ENCODE measurements at regions not wholly inside any gene's neighbourhood (a gene's known extent, or its start where the extent isn't known, plus 50 kb on each side); places are given as distances from the start of the nearest gene placed in this dataset.

- H3K4me3 ChIP-seq (ENCODE audit: insufficient read depth, low read length): no peak overlapping the region
- H3K4me1 ChIP-seq (ENCODE audit: insufficient read depth, low read length): no peaks in the 10 kb centered on the region
- no peak for TF ChIP-seq CTCF (IDR thresholded peaks at IDR 0.05; ENCODE audit: extremely low read depth, low read depth, low read length)
- H3K9me3 ChIP-seq (ENCODE audit: low read depth, low read length): no peaks in the 10 kb centered on the region
- H3K4me2 ChIP-seq (ENCODE audit: insufficient read depth, low read length): no peak overlapping the region
- H3K27ac ChIP-seq (ENCODE audit: low read depth, low read length): no peak overlapping the region
- no peaks in the 10 kb centered on the region for H3K27me3 ChIP-seq (ENCODE audit: insufficient read depth, low read length)
- no peak for DNase-seq (ENCODE audit: insufficient read length, low spot score, missing footprints)
- no peaks in the 10 kb centered on the region for H3K79me2 ChIP-seq (ENCODE audit: insufficient read depth, low read length)
- no peaks in the 10 kb centered on the region for H3K36me3 ChIP-seq (ENCODE audit: insufficient read depth, low read length)
- no peaks in the 10 kb centered on the region for H4K20me1 ChIP-seq (ENCODE audit: insufficient read depth, low read length)
- H2AFZ ChIP-seq (ENCODE audit: low read length): no peak overlapping the region
Measured at GRCh38 chr3:18778094-18778493, 353.0 kb upstream of the SATB1 start.

GRCh38 chr3:18775501-18775900 is 350.4 kb upstream of the SATB1 start:
- H4K20me1 ChIP-seq (ENCODE audit: insufficient read depth, low read length): no peaks in the 10 kb centered on the region
- H3K36me3 ChIP-seq (ENCODE audit: insufficient read depth, low read length): no peaks in the 10 kb centered on the region
- no peaks in the 10 kb centered on the region for H3K9me3 ChIP-seq (ENCODE audit: low read depth, low read length)
- no peak overlapping the region for H3K4me2 ChIP-seq (ENCODE audit: insufficient read depth, low read length)
- H3K27ac ChIP-seq (ENCODE audit: low read depth, low read length): no peak overlapping the region
- H3K4me3 ChIP-seq (ENCODE audit: insufficient read depth, low read length): no peak overlapping the region
- no peaks in the 10 kb centered on the region for H3K79me2 ChIP-seq (ENCODE audit: insufficient read depth, low read length)
- no peaks in the 10 kb centered on the region for H3K27me3 ChIP-seq (ENCODE audit: insufficient read depth, low read length)
- no peak overlapping the region for H2AFZ ChIP-seq (ENCODE audit: low read length)
- no peaks in the 10 kb centered on the region for H3K4me1 ChIP-seq (ENCODE audit: insufficient read depth, low read length)
- TF ChIP-seq CTCF (IDR thresholded peaks at IDR 0.05; ENCODE audit: extremely low read depth, low read depth, low read length): no peak
- DNase-seq (ENCODE audit: insufficient read length, low spot score, missing footprints): no peak

GRCh38 chr3:18774319-18775088 is 349.4 kb upstream of the SATB1 start:
- DNase-seq (ENCODE audit: insufficient read length, low spot score, missing footprints): no peak
- no peak for TF ChIP-seq CTCF (IDR thresholded peaks at IDR 0.05; ENCODE audit: extremely low read depth, low read depth, low read length)
- no peak overlapping the region for H3K4me3 ChIP-seq (ENCODE audit: insufficient read depth, low read length)
- no peak overlapping the region for H3K4me2 ChIP-seq (ENCODE audit: insufficient read depth, low read length)
- no peaks in the 10 kb centered on the region for H4K20me1 ChIP-seq (ENCODE audit: insufficient read depth, low read length)
- H3K27ac ChIP-seq (ENCODE audit: low read depth, low read length): no peak overlapping the region
- no peaks in the 10 kb centered on the region for H3K36me3 ChIP-seq (ENCODE audit: insufficient read depth, low read length)
- no peaks in the 10 kb centered on the region for H3K9me3 ChIP-seq (ENCODE audit: low read depth, low read length)
- H3K79me2 ChIP-seq (ENCODE audit: insufficient read depth, low read length): no peaks in the 10 kb centered on the region
- no peaks in the 10 kb centered on the region for H3K27me3 ChIP-seq (ENCODE audit: insufficient read depth, low read length)
- H3K4me1 ChIP-seq (ENCODE audit: insufficient read depth, low read length): no peaks in the 10 kb centered on the region
- H2AFZ ChIP-seq (ENCODE audit: low read length): no peak overlapping the region

- Histone ChIP-seq H3K4me3 (ENCODE audit: insufficient read depth, low read length) (no peak overlapping the region), H3K4me1 (ENCODE audit: insufficient read depth, low read length) (no peaks in the 10 kb centered on the region), H3K36me3 (ENCODE audit: insufficient read depth, low read length) (no peaks in the 10 kb centered on the region), H4K20me1 (ENCODE audit: insufficient read depth, low read length) (no peaks in the 10 kb centered on the region), H3K4me2 (ENCODE audit: insufficient read depth, low read length) (no peak overlapping the region), H3K27ac (ENCODE audit: low read depth, low read length) (no peak overlapping the region), H2AFZ (ENCODE audit: low read length) (no peak overlapping the region), H3K9me3 (ENCODE audit: low read depth, low read length) (no peaks in the 10 kb centered on the region), H3K27me3 (ENCODE audit: insufficient read depth, low read length) (no peaks in the 10 kb centered on the region), H3K79me2 (ENCODE audit: insufficient read depth, low read length) (no peaks in the 10 kb centered on the region)
- TF ChIP-seq CTCF (IDR thresholded peaks at IDR 0.05; ENCODE audit: extremely low read depth, low read depth, low read length): no peak
- DNase-seq (ENCODE audit: insufficient read length, low spot score, missing footprints): no peak
Measured at GRCh38 chr3:18772699-18773305, 347.7 kb upstream of the SATB1 start.

Data from osteoblast (primary cell).